Glomerular visceral epithelial cell (primary cell): ENCODE measurements at regions not wholly inside any gene's neighbourhood (a gene's known extent, or its start where the extent isn't known, plus 50 kb on each side); places are given as distances from the start of the nearest gene placed in this dataset.
"Not testable (repeated sequence)": the region's sequence is repeated elsewhere in the genome, so short reads cannot be mapped to it uniquely, and the experiment has no call there.

ENCODE experiments used
- DNase-seq: peaks from one replicate; pipeline ENCODE4 v3.0.0-alpha.2; 2016; ENCODE audit errors: extremely low spot score

DNA sequence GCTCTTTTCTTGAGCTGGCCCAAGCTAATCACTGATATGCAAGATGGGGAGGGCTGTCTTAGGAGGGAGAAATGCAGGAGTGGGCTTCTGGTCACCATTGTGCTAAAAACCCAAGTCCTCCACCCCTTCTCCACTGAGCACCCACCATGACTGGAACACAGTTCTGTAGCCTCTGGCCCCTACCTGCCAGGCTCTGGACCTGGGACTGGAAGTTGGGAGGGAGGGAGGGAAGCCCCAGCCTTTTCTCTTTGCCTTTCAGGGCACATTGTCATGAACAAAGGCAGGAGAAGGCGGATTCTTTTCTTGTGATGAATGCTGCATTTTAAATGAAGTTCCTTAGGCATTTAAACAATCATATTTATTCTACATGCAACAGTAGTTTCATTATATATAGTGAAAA is 559.1 kb upstream of the TRPC7 start:
- DNase-seq: no peak

- DNase-seq: no peak
Measured at GRCh38 chr5:136910625-136911024, 545.3 kb upstream of the TRPC7 start.

DNA sequence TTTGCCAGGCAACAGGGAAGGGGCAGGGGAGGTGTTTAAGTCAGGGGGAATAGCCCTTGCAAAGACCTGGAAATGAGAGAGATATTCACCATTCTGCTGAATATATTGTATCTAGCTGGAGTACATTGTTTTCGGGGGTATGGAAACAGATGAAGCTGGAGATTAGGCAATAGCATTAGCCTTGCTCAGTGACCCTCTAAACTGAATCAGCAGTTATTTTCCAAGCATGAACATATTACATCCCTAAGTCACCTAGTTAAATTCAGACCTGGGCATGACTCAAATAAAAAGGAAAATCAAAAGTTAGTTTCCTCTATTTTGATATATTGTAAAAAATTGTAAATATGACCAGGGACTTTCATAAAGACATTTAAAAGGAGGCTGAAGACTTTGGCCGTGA is 544.6 kb upstream of the TRPC7 start:
- DNase-seq: no peak

GRCh38 chr5:136907371-136907770 is 542.0 kb upstream of the TRPC7 start:
- no peak for DNase-seq

GRCh38 chr5:136906545-136906944 is 541.2 kb upstream of the TRPC7 start:
- no peak for DNase-seq

DNA sequence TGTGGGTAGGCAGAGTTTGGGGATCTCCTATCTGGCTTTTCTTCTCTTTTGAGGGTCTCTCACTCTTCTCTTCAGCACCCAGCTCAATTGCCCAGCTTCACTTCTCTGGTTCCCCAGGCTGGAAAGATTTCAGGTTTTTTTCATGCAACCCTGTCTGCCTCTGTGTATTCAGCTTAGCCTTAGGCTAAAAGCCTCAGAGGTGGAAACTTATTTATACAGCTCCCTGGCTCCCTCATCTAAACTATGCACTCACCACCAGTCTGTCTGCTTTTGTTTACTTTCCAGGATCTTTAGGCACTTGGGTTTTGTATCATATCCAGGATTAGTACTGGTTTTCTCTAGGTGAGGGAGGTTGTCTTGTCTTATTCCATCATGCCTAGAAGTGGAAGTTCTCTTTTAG is 540.2 kb upstream of the TRPC7 start:
- no peak for DNase-seq

- DNase-seq: no peak
Measured at GRCh38 chr5:136894070-136894469, 528.7 kb upstream of the TRPC7 start.

GRCh38 chr5:136892000-136892399 is 526.7 kb upstream of the TRPC7 start:
- DNase-seq: no peak

- no peak for DNase-seq
Measured at GRCh38 chr5:136891175-136891972, 526.0 kb upstream of the TRPC7 start.

- no peak for DNase-seq
Measured at GRCh38 chr5:136890431-136891148, 525.2 kb upstream of the TRPC7 start.

- no peak for DNase-seq
Measured at GRCh38 chr5:136886608-136887007, 521.3 kb upstream of the TRPC7 start.

GRCh38 chr5:136864960-136865359 is 499.6 kb upstream of the TRPC7 start:
- no peak for DNase-seq

- no peak for DNase-seq
Measured at GRCh38 chr5:136856648-136857047, 491.3 kb upstream of the TRPC7 start.

GRCh38 chr5:136853971-136854370 is 488.6 kb upstream of the TRPC7 start:
- no peak for DNase-seq

- peak; percentile 22 for DNase-seq
Measured at GRCh38 chr5:136840601-136841000, 475.3 kb upstream of the TRPC7 start.

- no peak for DNase-seq
Measured at GRCh38 chr5:136836093-136836492, 470.7 kb upstream of the TRPC7 start.

DNA sequence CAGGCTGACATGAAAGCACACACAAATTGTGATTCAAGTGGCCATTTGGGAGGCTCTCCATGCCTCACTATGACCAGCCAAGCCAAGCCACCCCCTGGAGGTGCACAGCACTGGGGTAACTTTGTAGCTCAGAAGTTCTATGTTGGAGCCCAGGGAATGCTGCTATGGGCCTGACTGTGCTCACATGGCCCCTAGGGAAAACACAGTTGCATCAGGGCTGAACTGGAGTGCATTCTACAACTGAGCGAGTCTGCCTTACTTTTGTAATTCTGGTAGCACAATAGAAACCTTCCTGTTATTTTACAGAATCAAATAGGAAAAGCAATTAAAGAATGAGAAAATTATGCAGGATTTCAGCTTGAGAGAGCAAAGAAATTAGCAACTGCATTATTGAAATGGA is 455.5 kb upstream of the TRPC7 start:
- DNase-seq: no peak

GRCh38 chr5:136819526-136820302 is 454.4 kb upstream of the TRPC7 start:
- DNase-seq: no peak

DNA sequence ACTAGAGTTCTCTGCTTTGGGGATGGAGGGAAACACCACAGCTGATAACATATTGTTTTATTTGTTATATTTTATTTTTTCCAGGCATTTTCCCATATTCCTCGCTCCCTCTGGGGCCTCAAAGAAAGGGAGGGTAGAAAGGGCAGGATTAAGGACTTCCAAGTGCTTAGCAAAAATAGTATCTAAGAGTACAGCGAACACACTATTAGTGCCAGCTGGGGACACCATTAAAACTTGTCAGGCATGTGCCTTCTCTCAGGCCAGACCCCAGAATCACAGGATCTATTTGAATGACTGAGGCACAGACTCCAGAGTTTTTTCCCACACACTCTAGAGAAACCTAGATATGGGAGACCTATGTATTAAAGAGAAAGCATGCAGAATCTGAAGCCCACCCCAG is 451.0 kb upstream of the TRPC7 start:
- DNase-seq: no peak

DNA sequence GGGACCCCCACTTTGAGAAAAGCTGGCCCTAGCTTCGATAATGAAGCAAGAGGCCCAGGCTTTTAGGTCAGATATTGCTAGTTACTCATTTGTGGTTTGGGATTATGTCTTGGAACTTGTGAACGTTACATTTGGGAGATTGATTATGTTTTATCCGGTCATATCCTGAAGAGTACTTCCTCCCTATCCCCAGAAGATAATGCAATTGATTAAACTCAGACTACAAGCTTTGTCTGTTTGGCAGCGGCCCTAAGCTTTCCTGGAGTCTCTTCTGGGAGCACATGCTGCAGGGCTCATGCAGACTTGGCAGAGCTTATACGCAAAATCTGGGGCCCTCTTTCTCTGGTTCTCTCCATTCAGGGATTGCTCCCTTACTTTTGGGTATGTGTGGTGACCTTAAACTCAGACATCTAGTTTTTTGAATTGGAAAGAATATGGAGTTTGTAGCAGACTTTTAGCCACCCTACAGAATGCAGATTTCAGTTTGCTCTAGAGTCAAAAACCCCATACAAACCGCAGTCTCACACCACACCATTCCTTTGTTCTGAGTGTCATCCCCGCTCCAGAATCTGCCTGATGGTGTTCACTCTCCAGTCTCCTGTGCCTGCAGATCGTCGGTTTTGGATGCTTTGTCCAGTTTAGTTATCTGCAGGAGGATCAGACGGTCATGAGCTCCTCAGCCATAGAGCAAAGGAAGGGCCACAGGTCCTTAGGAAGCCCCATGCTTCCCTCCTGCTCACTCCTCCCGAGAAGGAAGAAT is 449.5 kb upstream of the TRPC7 start:
- DNase-seq: peak; percentile 61

DNA sequence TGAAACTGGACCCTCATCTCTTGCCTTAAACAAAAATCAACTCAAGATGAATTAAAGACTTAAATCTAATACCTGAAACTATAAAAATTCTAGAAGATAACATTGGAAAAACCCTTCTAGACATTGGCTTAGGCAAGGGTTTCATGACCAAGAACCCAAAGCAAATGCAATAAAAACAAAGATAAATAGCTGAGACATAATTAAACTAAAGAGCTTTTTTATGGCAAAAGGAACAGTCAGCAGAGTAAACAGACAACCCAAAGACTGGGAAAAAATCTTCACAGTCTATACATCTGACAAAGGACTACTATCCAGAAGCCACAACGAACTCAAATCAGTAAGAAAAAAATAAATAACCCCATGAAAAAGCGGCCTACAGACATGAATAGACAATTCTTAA is 446.9 kb upstream of the TRPC7 start:
- DNase-seq: not testable (repeated sequence)

GRCh38 chr5:136811551-136811950 is 446.2 kb upstream of the TRPC7 start:
- peak; percentile 80 for DNase-seq
